ENCODE measurements at regions not wholly inside any gene's neighbourhood (a gene's known extent, or its start where the extent isn't known, plus 50 kb on each side); places are given as distances from the start of the nearest gene placed in this dataset.
"Not testable (repeated sequence)": the region's sequence is repeated elsewhere in the genome, so short reads cannot be mapped to it uniquely, and the experiment has no call there.

GRCh38 chr6:67986694-67987232 is 648.3 kb upstream of the ADGRB3 start:
- no peak for DNase-seq

GRCh38 chr6:67976486-67976885 is 658.6 kb upstream of the ADGRB3 start:
- no peak for DNase-seq

GRCh38 chr6:67974931-67975330 is 660.2 kb upstream of the ADGRB3 start:
- no peak for DNase-seq

DNA sequence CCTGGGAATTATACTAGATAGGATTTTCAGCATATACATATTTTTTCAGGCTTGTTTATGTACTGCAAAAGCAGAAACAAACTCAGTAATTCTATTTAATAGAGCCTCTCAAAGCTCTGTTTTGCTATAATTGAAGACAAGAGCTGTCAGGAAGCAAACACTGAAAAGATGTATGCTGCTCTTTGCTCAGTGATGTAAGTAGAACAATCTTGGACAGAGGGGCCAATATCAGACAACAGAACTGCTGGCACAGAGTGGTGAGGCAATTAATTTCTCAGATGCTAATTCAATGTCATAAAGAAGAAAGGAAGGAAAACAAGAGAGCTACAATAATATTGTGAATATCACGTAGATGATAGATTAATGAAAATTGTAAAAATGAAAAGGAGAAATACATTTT is 663.3 kb upstream of the ADGRB3 start:
- DNase-seq = no peak

- no peak for DNase-seq
Observed at GRCh38 chr6:67966830-67967229, 668.3 kb upstream of the ADGRB3 start.

DNA sequence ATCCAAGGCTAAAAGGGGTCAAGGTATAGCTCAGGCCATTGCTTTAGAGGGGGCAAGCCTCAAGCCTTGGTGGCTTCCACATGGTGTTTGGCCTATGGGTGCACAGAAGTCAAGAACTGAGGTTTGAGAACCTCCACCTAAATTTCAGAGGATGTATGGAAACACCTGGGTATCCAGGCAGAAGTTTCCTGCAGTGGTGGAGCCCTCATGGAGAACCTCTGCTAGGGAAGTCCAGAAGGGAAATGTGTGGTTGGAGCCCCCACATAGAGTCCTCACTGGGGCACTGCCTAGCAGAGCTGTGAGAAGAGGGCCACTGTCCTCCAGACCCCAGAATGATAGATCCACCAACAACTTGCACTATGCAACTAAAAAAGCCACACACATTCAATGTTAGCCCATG is 678.7 kb upstream of the ADGRB3 start:
- DNase-seq = no peak

DNA sequence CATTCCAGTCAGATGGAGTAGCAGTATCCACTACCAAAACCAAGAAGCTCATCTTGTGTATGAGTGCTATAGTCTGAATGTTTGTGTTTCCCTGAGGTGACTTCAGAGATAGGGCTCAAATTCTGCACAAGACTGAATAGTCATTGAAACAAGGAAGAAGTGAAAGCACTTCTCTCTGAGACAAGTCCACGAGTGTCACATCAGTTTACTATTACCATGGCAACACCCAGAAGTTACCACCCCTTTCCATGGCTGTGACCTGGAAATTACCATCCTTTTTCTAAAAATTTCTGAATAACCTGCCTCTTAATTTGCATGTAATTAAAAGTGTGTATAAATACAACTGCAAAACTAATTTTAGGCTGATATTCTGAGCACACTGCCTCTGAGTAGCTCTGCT is 682.1 kb upstream of the ADGRB3 start:
- no peak for DNase-seq

DNA sequence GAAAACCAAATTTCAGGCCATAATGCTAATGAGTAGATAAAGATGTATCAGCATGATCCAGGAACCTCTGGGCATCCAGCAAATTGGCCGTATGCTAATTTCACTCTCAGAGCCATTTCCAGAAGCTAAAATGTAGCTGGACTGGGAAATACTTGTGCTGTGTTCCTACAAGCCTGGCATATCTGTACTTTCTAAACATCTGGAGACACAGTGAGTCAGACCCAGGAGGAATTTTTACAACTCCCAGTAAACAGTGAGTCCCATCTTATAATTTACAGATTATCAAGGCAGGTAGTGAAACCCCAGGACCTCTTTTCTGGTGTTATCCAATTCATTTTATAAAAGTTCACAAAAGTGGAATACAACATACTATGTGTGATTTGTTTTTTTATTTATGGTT is 683.0 kb upstream of the ADGRB3 start:
- DNase-seq = no peak

- not testable (repeated sequence) for DNase-seq
Observed at GRCh38 chr6:67947762-67948161, 687.3 kb upstream of the ADGRB3 start.

GRCh38 chr6:67935976-67936477 is 699.1 kb upstream of the ADGRB3 start:
- no peak for DNase-seq

DNA sequence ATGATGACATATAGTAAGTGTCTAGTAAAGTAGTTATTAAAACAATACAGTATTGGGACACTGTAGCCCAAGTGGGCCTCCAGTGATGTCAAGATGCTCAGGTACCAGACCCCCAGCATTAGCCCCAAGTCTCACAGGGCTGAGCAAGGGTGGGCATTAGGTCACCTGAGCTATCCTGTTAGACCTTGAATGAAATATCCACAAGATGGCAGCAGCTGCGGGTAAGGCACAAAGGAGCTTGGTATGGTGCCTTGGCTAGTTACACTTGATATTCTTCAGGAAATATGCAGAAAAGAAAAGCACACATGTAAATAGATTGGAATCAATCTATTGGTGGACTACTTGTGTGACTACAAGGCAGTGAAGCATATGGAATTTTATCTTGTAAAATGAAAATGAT is 701.8 kb upstream of the ADGRB3 start:
- DNase-seq = no peak

DNA sequence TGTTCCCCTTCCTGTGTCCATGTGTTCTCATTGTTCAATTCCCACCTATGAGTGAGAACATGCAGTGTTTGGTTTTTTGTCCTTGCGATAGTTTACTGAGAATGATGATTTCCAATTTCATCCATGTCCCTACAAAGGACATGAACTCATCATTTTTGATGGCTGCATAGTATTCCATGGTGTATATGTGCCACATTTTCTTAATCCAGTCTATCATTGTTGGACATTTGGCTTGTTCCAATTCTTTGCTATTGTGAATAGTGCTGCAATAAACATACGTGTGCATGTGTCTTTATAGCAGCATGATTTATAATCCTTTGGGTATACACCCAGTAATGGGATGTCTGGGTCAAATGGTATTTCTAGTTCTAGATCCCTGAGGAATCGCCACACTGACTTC is 712.5 kb upstream of the ADGRB3 start:
- not testable (repeated sequence) for DNase-seq

- DNase-seq = not testable (repeated sequence)
Observed at GRCh38 chr6:67920040-67920439, 715.0 kb upstream of the ADGRB3 start.

- no peak for DNase-seq
Observed at GRCh38 chr6:67916399-67916798, 718.7 kb upstream of the ADGRB3 start.

DNA sequence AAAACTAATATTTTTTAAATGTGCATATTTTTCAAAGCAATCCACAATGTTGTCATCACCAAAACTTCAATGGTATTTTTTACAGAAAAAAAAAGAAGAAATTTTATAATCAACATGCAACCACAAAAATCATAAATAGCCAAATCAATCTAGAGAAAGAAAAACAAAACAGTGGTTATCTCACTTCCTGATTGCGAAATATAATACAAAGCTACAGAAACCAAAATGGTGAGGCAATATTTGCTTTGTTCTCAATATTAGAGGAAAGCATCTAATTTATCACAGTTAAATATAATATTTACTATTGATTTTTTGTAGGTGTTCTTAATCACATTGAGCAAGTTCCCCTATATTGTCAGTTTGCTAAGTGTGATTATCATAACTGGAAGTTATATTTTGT is 720.7 kb upstream of the ADGRB3 start:
- DNase-seq = no peak

GRCh38 chr6:67909354-67909753 is 725.7 kb upstream of the ADGRB3 start:
- DNase-seq = no peak

DNA sequence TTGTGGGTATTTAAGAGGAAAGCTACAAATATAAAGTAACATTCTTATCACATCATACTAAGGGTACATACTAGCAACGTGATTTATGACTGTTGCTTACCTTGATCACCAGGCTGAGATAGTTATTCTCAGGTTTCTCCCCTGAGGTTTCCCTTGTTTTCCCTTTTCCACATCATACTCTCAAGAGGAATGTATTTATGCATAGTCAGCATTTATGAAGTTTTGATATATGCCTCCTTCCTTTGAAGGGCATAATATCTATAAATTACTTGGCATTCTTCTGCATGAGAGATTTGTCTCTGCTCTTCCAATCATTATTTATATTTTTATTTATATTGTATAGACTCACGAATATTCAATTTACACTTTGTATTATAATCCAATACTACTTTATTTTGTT is 726.7 kb upstream of the ADGRB3 start:
- DNase-seq = no peak

DNA sequence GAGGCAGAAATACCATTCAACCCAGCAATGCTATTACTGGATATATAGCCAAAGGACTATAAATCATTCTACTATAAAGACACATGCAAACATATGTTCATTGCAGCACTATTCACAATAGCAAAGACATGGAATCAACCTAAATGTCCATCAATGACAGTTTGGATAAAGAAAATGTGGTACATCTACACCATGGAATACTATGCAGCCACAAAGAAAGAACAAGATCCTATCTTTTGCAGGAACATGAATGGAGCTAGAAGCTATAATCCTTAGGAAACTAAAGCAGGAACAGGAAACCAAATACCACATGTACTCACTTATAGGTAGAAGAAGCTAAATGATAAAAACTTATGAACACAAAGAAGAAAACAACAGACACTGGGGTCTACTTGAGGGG is 730.3 kb upstream of the ADGRB3 start:
- DNase-seq = not testable (repeated sequence)

DNA sequence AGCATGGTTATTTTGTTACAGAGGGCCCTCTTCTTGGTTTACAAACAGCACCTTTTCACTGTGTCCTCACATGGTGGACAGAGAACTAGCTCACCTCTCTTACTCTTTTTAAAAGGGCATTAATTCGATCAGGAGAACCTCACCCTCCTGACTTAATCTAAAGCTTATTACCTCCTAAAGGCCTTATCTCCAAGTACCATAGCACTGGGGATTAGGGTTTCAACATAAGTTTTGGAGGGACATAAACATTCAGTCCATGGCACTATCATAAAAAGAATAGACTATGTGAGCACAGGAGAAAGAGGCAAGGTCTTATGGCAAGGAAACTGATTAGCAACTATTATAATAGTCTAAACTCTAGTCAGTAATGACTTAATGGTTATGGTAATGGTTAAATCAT is 736.2 kb upstream of the ADGRB3 start:
- no peak for DNase-seq

DNA sequence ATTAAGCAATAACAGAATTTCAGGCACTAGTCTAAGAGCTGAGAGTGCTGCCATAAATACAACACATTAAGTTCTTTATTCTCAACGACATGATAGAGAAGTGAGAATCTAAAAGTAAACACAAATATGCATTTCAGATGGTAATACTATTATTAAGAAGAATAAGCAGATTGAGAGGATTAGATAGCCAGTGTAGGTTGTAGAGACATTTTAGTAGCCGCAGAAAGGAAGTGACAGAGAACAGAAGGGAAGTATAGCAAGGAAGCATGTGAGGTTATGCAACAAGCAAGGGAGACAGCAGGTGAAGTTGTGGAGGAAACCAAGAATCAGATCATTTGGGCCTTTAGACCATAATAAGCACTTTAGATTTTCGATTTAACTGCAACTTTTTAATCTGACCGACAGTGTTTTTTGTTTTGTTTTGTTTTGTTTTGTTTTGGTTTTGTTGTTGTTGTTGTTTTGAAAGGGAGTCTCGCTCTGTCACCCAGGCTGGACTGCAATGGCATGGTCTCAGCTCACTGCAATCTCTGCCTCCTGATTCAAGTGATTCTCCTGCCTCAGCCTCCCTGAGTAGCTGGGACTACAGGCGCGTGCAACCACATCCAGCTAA is 737.0 kb upstream of the ADGRB3 start:
- no peak for DNase-seq

DNA sequence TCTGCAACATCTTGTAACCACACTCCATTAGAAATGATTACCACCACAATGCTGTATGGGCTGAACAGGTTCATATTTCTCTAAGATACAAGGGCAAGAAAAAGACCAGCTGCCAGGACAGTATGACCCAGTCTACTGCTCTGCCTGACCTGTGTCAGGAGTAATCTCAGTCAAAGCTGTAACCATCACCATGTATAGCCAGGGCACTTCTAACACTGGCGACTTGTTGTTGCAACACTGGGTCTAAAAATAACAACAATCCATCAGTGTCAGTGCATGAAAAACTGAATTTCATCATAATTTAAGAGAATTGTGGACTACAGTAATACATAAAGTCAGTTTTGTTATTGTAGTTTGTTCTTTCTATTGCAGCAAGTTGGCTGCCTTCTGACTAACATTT is 738.6 kb upstream of the ADGRB3 start:
- DNase-seq = no peak

DNA sequence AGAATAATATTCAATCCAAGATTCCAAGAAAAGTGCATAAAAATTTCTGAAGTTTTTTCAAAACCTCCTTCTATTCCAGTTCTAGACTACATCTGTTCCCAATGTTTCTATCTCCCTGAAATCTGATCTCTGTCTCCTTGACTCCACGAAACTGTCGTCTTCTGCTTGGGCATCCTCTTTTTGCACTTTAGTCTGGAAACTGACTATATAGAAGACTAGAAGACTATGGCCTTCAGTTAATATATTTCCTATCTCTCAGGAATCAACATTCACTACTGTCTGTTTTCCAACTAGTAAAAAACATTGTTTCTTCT is 745.4 kb upstream of the ADGRB3 start:
- DNase-seq = no peak

DNA sequence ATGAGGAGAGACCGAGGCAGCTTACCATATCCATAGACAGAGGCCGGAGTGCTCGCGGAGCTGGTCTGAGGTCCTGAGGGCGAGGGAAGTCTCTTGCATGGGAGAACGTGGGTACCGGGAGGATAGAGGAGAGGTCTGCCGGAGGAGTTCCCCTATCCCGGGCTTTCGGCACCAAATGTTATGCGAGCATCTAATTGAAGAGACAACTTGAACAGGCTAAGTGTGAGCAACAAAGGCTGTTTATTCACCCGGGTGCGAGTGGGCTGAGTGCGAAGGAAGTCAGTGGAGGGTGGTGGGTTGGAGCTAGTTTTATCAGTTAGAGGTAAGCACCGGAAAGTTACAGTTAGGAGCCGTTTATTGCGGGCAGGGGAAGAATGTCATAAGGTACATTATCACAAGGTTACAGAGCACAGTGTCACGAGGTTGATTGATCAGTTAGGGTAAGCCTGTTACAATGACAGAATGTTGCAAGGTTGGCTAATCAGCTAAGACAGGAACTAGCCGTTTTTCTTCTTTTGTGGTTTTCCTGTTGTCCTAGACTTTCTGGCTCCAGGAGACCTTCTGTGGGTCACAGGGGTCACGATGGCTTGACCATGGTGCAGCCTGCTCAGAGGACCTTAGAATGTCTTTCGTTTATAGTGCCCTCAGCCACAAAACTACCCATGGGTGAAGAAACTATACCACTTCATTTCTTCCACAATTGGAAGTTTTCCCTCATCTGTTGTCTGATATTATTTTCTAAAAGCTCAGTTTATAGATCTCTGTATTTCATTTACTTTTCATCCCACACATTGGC is 746.0 kb upstream of the ADGRB3 start:
- no peak for DNase-seq

DNA sequence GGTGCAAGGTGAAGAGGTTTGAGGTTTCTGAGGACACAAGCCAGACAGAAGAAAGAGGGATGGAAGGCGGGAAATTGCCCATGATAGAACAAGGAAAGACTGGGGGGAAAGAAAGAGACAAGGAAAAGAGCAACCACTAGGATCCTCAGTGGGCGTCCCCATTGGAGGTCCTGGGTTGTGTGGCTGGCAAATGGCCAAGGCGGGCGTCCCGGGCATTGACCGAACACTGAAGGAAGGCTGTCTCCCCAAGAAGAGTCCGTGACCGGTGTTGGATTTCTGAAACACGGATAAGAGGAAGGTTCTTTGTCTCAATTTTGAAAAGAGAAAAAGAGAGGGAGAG is 746.6 kb upstream of the ADGRB3 start:
- DNase-seq = no peak
